GM12892 (cell line): ENCODE measurements at regions not wholly inside any gene's neighbourhood (a gene's known extent, or its start where the extent isn't known, plus 50 kb on each side); places are given as distances from the start of the nearest gene placed in this dataset.

ENCODE experiments used
- POLR2A ChIP-seq: IDR thresholded peaks from 2 replicates; pipeline ENCODE4 v1.6.1; 2011; ENCODE audit warnings: low read depth, low read length, control low read depth
- POLR2AphosphoS5 ChIP-seq: IDR thresholded peaks from 2 replicates; pipeline ENCODE4 v1.6.1; 2011; ENCODE audit warnings: low read depth, low read length, control low read depth
- TAF1 ChIP-seq: IDR thresholded peaks from 2 replicates; pipeline ENCODE4 v1.6.1; 2011; ENCODE audit warnings: low read depth, mild to moderate bottlenecking, control low read depth, low read length, borderline replicate concordance

DNA sequence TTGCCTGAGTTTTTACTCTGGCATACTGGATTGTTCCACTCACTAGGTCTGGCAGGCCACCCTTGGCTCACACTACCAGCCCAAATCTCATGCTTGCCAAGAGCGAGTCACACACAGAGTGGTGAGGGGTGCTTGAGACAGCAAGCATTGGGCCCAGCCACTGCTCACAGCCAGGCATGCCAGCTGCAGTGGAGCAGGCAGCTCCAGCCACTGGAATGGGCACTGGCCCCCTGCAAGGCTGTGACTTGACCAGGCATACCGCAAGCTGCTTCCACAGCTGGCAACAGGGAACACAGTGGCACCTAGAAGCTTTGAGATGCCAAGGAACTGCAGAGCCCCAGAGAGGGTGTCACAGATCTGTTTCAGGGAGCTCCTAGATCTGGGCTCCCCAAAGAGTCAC, 488.5 kb downstream of the LRFN5 start:
- TF ChIP-seq POLR2A (no peak), TAF1 (no peak), POLR2AphosphoS5 (no peak)
